ENCODE measurements at regions not wholly inside any gene's neighbourhood (a gene's known extent, or its start where the extent isn't known, plus 50 kb on each side); places are given as distances from the start of the nearest gene placed in this dataset.
A peak's percentile ranks its signal among the peaks of the same experiment; 100 is the strongest.

GRCh38 chr16:86041215-86041614, 142.3 kb downstream of the IRF8 start:
- Mint-ChIP-seq H3K9me3 (ENCODE audit: unreplicated experiment) (peaks cover 4% of the 10 kb centered on the region), H3K36me3 (ENCODE audit: unreplicated experiment) (no peaks in the 10 kb centered on the region), H3K4me3 (ENCODE audit: unreplicated experiment) (no peak overlapping the region), H3K27ac (ENCODE audit: unreplicated experiment) (no peak overlapping the region), H3K4me1 (ENCODE audit: low read depth, unreplicated experiment) (peaks cover 2% of the 10 kb centered on the region), H3K27me3 (ENCODE audit: unreplicated experiment) (no peaks in the 10 kb centered on the region)
- no peak for DNase-seq
- no peak for TF ChIP-seq CTCF (IDR thresholded peaks at IDR 0.05; ENCODE audit: partially characterized antibody, unreplicated experiment)

DNA sequence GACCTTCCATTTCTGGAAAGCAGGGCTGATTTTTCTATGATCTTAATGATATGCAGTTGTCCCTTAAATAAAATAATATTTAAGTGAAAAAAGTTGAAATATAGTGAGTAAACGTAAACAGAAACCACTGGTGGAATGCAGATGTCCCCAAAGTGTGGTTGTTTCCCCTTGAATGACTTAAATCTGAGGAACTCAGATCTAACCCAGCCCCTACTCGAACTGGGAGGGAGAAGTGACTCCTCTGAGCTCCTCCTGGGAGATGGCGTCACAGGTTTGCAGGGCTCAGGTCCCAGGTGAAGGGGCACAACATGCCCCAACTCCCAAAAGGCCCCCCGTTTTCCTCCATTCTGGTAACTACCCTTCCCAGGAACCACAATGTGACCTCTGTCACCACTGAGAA, 142.8 kb downstream of the IRF8 start:
- Mint-ChIP-seq H3K27me3 (ENCODE audit: unreplicated experiment) (no peaks in the 10 kb centered on the region), H3K4me3 (ENCODE audit: unreplicated experiment) (no peak overlapping the region), H3K36me3 (ENCODE audit: unreplicated experiment) (no peaks in the 10 kb centered on the region), H3K27ac (ENCODE audit: unreplicated experiment) (no peak overlapping the region), H3K4me1 (ENCODE audit: low read depth, unreplicated experiment) (peaks cover 2% of the 10 kb centered on the region), H3K9me3 (ENCODE audit: unreplicated experiment) (peaks cover 4% of the 10 kb centered on the region)
- TF ChIP-seq CTCF (IDR thresholded peaks at IDR 0.05; ENCODE audit: partially characterized antibody, unreplicated experiment): no peak
- DNase-seq: no peak

DNA sequence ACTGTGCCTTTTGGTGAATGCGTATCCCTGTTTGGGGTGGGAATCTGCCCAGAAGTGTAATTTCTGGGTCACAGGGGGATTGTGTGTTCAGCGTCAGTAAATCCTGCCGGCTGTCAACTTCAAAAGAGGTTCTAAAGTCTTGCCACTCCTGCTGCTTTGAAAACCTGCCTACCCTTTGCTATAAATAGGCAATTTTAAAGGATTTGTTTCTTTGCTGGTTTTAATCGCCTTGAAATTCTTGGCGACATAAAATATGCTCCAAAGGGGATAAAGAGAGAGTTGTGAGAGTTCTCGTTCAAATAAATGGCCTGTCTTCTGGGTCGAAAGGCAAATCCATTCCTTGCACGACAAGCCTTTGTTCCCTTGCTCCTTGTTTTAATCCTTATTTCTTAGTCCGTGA, 143.4 kb downstream of the IRF8 start:
- H3K27ac Mint-ChIP-seq (ENCODE audit: unreplicated experiment): no peak overlapping the region
- H3K36me3 Mint-ChIP-seq (ENCODE audit: unreplicated experiment): no peaks in the 10 kb centered on the region
- H3K9me3 Mint-ChIP-seq (ENCODE audit: unreplicated experiment): peaks cover 4% of the 10 kb centered on the region
- H3K4me3 Mint-ChIP-seq (ENCODE audit: unreplicated experiment): no peak overlapping the region
- TF ChIP-seq CTCF (IDR thresholded peaks at IDR 0.05; ENCODE audit: partially characterized antibody, unreplicated experiment): no peak
- H3K27me3 Mint-ChIP-seq (ENCODE audit: unreplicated experiment): no peaks in the 10 kb centered on the region
- no peak for DNase-seq
- H3K4me1 Mint-ChIP-seq (ENCODE audit: low read depth, unreplicated experiment): peaks cover 2% of the 10 kb centered on the region

- Mint-ChIP-seq H3K36me3 (ENCODE audit: unreplicated experiment) (no peaks in the 10 kb centered on the region), H3K4me3 (ENCODE audit: unreplicated experiment) (no peak overlapping the region), H3K9me3 (ENCODE audit: unreplicated experiment) (peaks cover 4% of the 10 kb centered on the region), H3K27me3 (ENCODE audit: unreplicated experiment) (no peaks in the 10 kb centered on the region), H3K27ac (ENCODE audit: unreplicated experiment) (no peak overlapping the region), H3K4me1 (ENCODE audit: low read depth, unreplicated experiment) (peaks cover 6% of the 10 kb centered on the region)
- no peak for TF ChIP-seq CTCF (IDR thresholded peaks at IDR 0.05; ENCODE audit: partially characterized antibody, unreplicated experiment)
- DNase-seq: no peak
These were observed 144.2 kb downstream of the IRF8 start for GRCh38 chr16:86042996-86043725.

DNA sequence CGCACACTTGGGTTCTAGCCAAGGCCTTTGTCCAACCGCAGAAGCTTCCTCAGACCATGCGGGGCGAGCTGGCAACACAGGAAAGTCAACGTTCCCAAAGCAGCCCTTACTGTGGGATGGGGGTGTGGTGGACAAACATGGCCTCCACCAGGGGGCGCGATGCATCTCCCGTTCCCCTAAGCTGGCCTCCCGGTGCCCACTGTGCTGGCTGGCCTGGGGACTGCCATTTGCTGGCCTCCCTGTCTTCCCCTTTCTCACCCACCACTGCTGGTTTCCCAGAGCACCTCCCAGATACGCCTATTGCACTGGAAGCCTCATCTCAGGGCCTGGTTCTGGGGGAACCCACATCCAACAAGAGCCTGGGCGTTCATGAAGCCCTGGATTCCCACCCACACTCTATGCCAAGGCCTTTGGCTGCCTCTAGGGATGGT, 145.3 kb downstream of the IRF8 start:
- Mint-ChIP-seq H3K4me1 (ENCODE audit: low read depth, unreplicated experiment) (peaks cover 9% of the 10 kb centered on the region), H3K27ac (ENCODE audit: unreplicated experiment) (no peak overlapping the region), H3K4me3 (ENCODE audit: unreplicated experiment) (no peak overlapping the region), H3K36me3 (ENCODE audit: unreplicated experiment) (no peaks in the 10 kb centered on the region), H3K27me3 (ENCODE audit: unreplicated experiment) (no peaks in the 10 kb centered on the region), H3K9me3 (ENCODE audit: unreplicated experiment) (peaks cover 4% of the 10 kb centered on the region)
- DNase-seq: peak; percentile 82
- peak; percentile 80 for TF ChIP-seq CTCF (IDR thresholded peaks at IDR 0.05; ENCODE audit: partially characterized antibody, unreplicated experiment)

All from glutamatergic neuron (in vitro differentiated cells).